Stomach (tissue), 8 donors: ENCODE measurements at regions not wholly inside any gene's neighbourhood (a gene's known extent, or its start where the extent isn't known, plus 50 kb on each side); places are given as distances from the start of the nearest gene placed in this dataset.
A peak's percentile ranks its signal among the peaks of the same experiment; 100 is the strongest.

ENCODE experiments used
- DNase-seq, 2 donors: peaks; one replicate each; pipeline versions ENCODE4 v3.0.0 to v3.0.0-alpha.2; 2013 to 2019
- H3K27ac ChIP-seq, 5 donors: fragments of 200-600 bp in 4 of 5; sonication (generic) in 4 of 5; one replicate each; pipeline ENCODE4 v1.5.1; 2013 to 2019; ENCODE audit warnings: mild to moderate bottlenecking in 1 of 5, moderate library complexity in 1 of 5
- H3K27me3 ChIP-seq, 3 donors: fragments of 200-600 bp; sonication (generic); one replicate each; pipeline ENCODE4 v1.5.1; 2017 to 2019; ENCODE audit warnings: mixed run types in 1 of 3
- H3K36me3 ChIP-seq, 4 donors: fragments of 200-600 bp; sonication (generic); 1 replicate in 3 of 4; 2 replicates in 1 of 4; pipeline ENCODE4 v1.5.1; 2016 to 2019
- H3K4me1 ChIP-seq, 4 donors: fragments of 200-600 bp; sonication (generic); one replicate each; pipeline ENCODE4 v1.5.1; 2016 to 2019
- H3K4me3 ChIP-seq, 4 donors: fragments of 200-600 bp; sonication (generic) in 3 of 4; one replicate each; pipeline ENCODE4 v1.5.1; 2016 to 2019; ENCODE audit warnings: mild to moderate bottlenecking in 1 of 4
- H3K9me3 ChIP-seq, 4 donors: fragments of 200-600 bp; sonication (generic); one replicate each; pipeline ENCODE4 v1.5.1; 2016 to 2019
- EP300 ChIP-seq: sonication (generic); formaldehyde crosslinking; IDR thresholded peaks from one replicate; pipeline ENCODE4 v1.6.1; 2017; ENCODE audit warnings: antibody characterized with exemption
- POLR2A ChIP-seq, 4 donors: fragments of 450-650 bp; IDR thresholded peaks; one replicate each; pipeline ENCODE4 v1.6.1; 2016; ENCODE audit warnings: antibody characterized with exemption in 4 of 4, control low read depth in 2 of 4, mild to moderate bottlenecking in 1 of 4, moderate library complexity in 1 of 4
- POLR2AphosphoS5 ChIP-seq, 3 donors: sonication (generic); formaldehyde crosslinking; IDR thresholded peaks; one replicate each; pipeline ENCODE4 v1.6.1; 2016; ENCODE audit warnings: antibody characterized with exemption in 3 of 3
- WGBS, 5 donors: extraction: QIAGEN DNeasy Blood & Tissue Kit in 3 of 5; methylation state at CpG; one replicate each; pipeline versions ENCODE4 v1.1.5 to v1.1.7; 2013 to 2018; 5-methylcytosine and 5-hydroxymethylcytosine counted together
- intact Hi-C: fragments of 100-400 bp; cut with DNase I; formaldehyde crosslinking; loops from one replicate; pipeline ENCODE4 v1.15.1; 2023; ENCODE audit warnings: low total_unique reads
- TF ChIP-seq, protein P1 (sequence below), 7 experiments: fragments of 450-650 bp in 4 of 7; fragments of 200-600 bp in 3 of 7; sonication (generic) in 3 of 7; IDR thresholded peaks; one replicate each; pipeline ENCODE4 v1.5.1; 2016 to 2019; ENCODE audit warnings: antibody characterized with exemption in 7 of 7, control low read depth in 2 of 7, mild to moderate bottlenecking in 1 of 7
- donor health status: healthy with polysubstance abuse.
- donor health status: Bipolar disorder and iron deficiency.
- donor health status: healthy.

DNA sequence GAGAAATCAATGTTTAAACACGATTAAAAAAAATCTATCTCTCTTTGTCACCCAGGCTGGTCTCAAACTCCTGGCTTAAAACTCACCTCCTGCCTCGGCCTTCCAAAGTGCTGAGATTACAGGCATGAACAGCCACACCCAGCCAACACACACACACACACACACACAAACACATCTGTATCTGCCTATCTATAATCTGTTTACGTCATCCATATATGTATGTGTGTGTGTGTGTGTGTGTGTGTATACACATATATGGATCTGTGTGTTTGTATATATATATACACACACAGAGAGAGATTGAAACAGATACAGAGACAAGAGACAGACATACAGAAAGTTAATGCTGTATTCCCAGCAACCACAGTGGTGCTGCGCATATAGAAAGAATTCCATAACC is 497.1 kb downstream of the DSC3 start:
- DNase-seq = no peak
- H3K4me3 ChIP-seq = no peak overlapping the region
- no peaks in the 10 kb centered on the region for H3K4me1 ChIP-seq
- H3K27me3 ChIP-seq = no peaks in the 10 kb centered on the region
- no peak for TF ChIP-seq EP300
- H3K27ac ChIP-seq = no peak overlapping the region
- no peaks in the 10 kb centered on the region for H3K9me3 ChIP-seq
- WGBS, 5 donors = 68 to 78% (median 73%) methylated on average over 4 of the region's 4 CpGs
- intact Hi-C loops = no loop called here
- H3K36me3 ChIP-seq = no peaks in the 10 kb centered on the region

DNA sequence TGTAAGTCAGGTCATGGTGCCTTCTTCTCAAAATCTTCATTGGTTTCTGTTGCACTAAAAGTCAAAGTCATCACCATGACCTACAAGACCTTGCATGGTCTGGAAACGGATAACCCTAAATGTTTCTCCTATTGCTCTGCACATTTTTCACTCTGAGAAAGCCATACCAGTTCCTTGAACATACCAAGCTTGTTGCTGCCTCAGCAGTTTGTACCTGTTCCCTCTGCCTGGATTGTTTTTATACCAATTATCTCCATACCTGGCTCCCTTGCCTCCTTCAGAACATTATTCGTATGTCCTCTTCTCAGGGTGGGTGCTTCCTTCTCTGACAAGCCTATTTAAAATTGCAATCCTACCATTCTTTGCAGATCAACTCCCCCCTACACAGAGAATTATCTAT is 498.4 kb downstream of the DSC3 start:
- no peak for TF ChIP-seq EP300
- no peak for TF ChIP-seq POLR2AphosphoS5 (IDR thresholded peaks at IDR 0.05)
- TF ChIP-seq, protein P1, sequence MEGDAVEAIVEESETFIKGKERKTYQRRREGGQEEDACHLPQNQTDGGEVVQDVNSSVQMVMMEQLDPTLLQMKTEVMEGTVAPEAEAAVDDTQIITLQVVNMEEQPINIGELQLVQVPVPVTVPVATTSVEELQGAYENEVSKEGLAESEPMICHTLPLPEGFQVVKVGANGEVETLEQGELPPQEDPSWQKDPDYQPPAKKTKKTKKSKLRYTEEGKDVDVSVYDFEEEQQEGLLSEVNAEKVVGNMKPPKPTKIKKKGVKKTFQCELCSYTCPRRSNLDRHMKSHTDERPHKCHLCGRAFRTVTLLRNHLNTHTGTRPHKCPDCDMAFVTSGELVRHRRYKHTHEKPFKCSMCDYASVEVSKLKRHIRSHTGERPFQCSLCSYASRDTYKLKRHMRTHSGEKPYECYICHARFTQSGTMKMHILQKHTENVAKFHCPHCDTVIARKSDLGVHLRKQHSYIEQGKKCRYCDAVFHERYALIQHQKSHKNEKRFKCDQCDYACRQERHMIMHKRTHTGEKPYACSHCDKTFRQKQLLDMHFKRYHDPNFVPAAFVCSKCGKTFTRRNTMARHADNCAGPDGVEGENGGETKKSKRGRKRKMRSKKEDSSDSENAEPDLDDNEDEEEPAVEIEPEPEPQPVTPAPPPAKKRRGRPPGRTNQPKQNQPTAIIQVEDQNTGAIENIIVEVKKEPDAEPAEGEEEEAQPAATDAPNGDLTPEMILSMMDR (IDR thresholded peaks at IDR 0.05) = no peak
- no peak for TF ChIP-seq POLR2A (IDR thresholded peaks at IDR 0.05)
- Histone ChIP-seq H3K4me1 (no peaks in the 10 kb centered on the region), H3K27me3 (no peaks in the 10 kb centered on the region), H3K36me3 (no peaks in the 10 kb centered on the region), H3K4me3 (no peak overlapping the region), H3K27ac (no peak overlapping the region), H3K9me3 (no peaks in the 10 kb centered on the region)
- no peak for DNase-seq
- intact Hi-C loops = no loop called here
- 80 to 91% (median 85%) methylated on average over 2 of the region's 2 CpGs for WGBS, 5 donors

DNA sequence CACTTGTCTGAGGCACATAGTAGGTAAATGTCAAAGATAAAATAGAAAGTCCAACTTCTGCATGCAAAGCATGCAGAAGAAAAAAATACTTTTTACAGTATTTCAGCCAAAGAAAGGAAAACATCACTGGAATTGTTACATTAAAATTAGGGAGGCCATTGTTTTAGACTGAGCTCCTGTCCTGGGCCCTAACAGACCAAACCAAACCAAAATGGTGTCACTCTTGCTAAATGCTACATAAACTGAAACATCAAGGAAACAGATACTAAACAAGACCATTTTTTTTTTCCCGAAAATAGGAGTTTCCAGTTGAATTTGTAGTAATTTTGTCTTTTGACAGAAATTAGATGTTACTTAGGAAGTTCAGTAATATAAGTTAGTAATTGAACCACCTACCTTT is 508.8 kb downstream of the DSC3 start:
- intact Hi-C loops = no loop called here
- H3K27me3 ChIP-seq = no peaks in the 10 kb centered on the region
- WGBS, 5 donors = 85 to 94% (median 92%) methylated on average over 1 of the region's 1 CpG
- no peaks in the 10 kb centered on the region for H3K4me1 ChIP-seq
- no peak overlapping the region for H3K4me3 ChIP-seq
- H3K36me3 ChIP-seq = no peaks in the 10 kb centered on the region
- TF ChIP-seq POLR2AphosphoS5 (IDR thresholded peaks at IDR 0.05) (no peak), POLR2A (IDR thresholded peaks at IDR 0.05) (no peak), EP300 (no peak)
- no peak for DNase-seq
- H3K27ac ChIP-seq = no peak overlapping the region
- H3K9me3 ChIP-seq = no peaks in the 10 kb centered on the region

DNA sequence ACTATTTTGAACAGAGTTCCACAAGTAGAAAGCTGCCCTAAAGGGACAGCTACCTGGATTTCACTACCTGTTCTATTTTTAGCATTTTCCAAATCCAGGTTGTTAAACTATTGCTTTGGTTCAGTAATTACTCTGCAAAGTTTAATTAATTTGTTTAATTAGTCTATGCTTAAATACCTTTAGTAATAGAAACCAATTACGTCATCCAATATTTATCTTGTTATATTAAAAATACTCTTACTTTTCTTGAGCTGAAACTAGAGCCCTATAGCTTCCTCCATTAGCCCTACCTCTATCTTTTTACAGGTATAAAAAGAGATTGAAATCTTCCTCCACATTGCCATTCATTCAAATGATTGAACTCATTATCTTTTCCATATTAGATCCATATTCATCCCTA is 514.6 kb downstream of the DSC3 start:
- no peak overlapping the region for H3K4me3 ChIP-seq
- TF ChIP-seq POLR2AphosphoS5 (IDR thresholded peaks at IDR 0.05) = no peak
- TF ChIP-seq, protein P1 (IDR thresholded peaks at IDR 0.05) = no peak
- no peak for TF ChIP-seq POLR2A (IDR thresholded peaks at IDR 0.05)
- TF ChIP-seq EP300 = no peak
- no peaks in the 10 kb centered on the region for H3K27me3 ChIP-seq
- no peaks in the 10 kb centered on the region for H3K36me3 ChIP-seq
- no peaks in the 10 kb centered on the region for H3K9me3 ChIP-seq
- H3K27ac ChIP-seq = no peak overlapping the region
- DNase-seq = no peak
- WGBS, 5 donors = 86 to 95% (median 90%) methylated on average over 1 of the region's 1 CpG
- no peaks in the 10 kb centered on the region for H3K4me1 ChIP-seq
- intact Hi-C loops = no loop called here

DNA sequence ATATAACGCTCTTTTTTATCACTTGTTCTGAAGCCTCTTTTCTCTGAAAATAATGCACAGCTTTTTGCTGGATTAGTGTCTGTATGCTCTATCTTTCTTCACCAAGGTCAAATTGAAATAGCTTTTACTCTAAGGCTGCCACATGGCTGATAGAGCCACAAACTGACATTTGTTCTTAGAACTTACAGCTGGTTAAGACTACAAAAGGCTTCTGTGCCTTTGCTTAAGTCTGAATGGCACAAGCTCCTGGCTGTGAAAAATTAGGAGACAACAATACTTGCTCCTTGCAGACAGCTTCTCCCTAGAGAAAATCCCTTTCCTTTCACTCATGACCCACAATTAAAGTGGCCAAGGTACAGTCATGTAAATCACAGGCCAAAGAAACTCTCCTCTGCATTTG is 515.3 kb downstream of the DSC3 start:
- 49 to 66% (median 62%) methylated on average over 1 of the region's 1 CpG for WGBS, 5 donors
- Histone ChIP-seq H3K4me1 (no peaks in the 10 kb centered on the region), H3K27ac (no peak overlapping the region), H3K9me3 (no peaks in the 10 kb centered on the region), H3K27me3 (no peaks in the 10 kb centered on the region), H3K4me3 (no peak overlapping the region), H3K36me3 (no peaks in the 10 kb centered on the region)
- DNase-seq = peak in 1 of 2 donors; percentile 2
- TF ChIP-seq EP300 (no peak), POLR2AphosphoS5 (IDR thresholded peaks at IDR 0.05) (no peak), POLR2A (IDR thresholded peaks at IDR 0.05) (no peak)
- TF ChIP-seq, protein P1 (IDR thresholded peaks at IDR 0.05) = no peak
- intact Hi-C loops = no loop called here
